Uterus (tissue), 2 donors: ENCODE measurements at regions not wholly inside any gene's neighbourhood (a gene's known extent, or its start where the extent isn't known, plus 50 kb on each side); places are given as distances from the start of the nearest gene placed in this dataset.

Source experiments
- POLR2A ChIP-seq, 2 donors: fragments of 450-650 bp; IDR thresholded peaks; one replicate each; pipeline ENCODE4 v1.6.1; 2016; ENCODE audit warnings: antibody characterized with exemption in 2 of 2, mild to moderate bottlenecking in 1 of 2, moderate library complexity in 1 of 2
- TF ChIP-seq, protein P1 (sequence below), 4 experiments: fragments of 200-600 bp in 2 of 4; fragments of 450-650 bp in 2 of 4; sonication (generic) in 2 of 4; IDR thresholded peaks; one replicate each; pipeline ENCODE4 v1.5.1; 2016 to 2019; ENCODE audit warnings: antibody characterized with exemption in 4 of 4, mild to moderate bottlenecking in 2 of 4, moderate library complexity in 1 of 4

DNA sequence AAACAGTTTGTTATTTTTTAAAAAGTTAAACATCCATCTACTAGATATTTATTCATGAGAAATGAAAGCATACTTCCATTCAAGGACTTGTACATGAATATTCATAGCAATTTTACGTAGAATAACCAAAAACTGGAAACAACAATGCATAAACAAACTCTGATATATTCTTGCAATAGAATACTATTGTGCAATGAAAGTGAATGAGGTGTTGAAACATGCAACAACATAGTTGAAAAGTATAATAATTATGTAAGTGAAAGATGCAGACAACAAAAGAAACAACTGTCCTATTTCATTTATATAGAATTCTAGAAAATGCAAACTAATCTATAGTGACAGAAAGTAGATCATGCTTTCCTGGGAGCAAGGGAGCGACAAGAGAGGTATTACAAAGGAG lies 206.6 kb upstream of the KLHL29 start:
- TF ChIP-seq, protein P1, sequence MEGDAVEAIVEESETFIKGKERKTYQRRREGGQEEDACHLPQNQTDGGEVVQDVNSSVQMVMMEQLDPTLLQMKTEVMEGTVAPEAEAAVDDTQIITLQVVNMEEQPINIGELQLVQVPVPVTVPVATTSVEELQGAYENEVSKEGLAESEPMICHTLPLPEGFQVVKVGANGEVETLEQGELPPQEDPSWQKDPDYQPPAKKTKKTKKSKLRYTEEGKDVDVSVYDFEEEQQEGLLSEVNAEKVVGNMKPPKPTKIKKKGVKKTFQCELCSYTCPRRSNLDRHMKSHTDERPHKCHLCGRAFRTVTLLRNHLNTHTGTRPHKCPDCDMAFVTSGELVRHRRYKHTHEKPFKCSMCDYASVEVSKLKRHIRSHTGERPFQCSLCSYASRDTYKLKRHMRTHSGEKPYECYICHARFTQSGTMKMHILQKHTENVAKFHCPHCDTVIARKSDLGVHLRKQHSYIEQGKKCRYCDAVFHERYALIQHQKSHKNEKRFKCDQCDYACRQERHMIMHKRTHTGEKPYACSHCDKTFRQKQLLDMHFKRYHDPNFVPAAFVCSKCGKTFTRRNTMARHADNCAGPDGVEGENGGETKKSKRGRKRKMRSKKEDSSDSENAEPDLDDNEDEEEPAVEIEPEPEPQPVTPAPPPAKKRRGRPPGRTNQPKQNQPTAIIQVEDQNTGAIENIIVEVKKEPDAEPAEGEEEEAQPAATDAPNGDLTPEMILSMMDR (IDR thresholded peaks at IDR 0.05): no peak
- no peak for TF ChIP-seq POLR2A (IDR thresholded peaks at IDR 0.05)
